Upper lobe of right lung (tissue), 1 donor: ENCODE measurements at regions not wholly inside any gene's neighbourhood (a gene's known extent, or its start where the extent isn't known, plus 50 kb on each side); places are given as distances from the start of the nearest gene placed in this dataset.

Experiments used
- ATAC-seq: fragments of 200-7000 bp; cut with Tn5 transposase; one replicate; pipeline ENCODE4 v1.9.1; 2020; ENCODE audit warnings: mild to moderate bottlenecking, moderate library complexity
- DNase-seq: peaks from one replicate; pipeline ENCODE4 v3.0.0-alpha.2; 2020
- H3K27ac ChIP-seq: fragments of 200-600 bp; one replicate; pipeline ENCODE4 v1.8.0; 2022
- H3K27me3 ChIP-seq: fragments of 200-600 bp; one replicate; pipeline ENCODE4 v1.8.0; 2022; ENCODE audit warnings: mild to moderate bottlenecking
- H3K36me3 ChIP-seq: fragments of 200-600 bp; one replicate; pipeline ENCODE4 v1.8.0; 2022
- H3K4me1 ChIP-seq: fragments of 200-600 bp; one replicate; pipeline ENCODE4 v1.8.0; 2022
- H3K4me3 ChIP-seq: fragments of 200-600 bp; one replicate; pipeline ENCODE4 v1.8.0; 2022; ENCODE audit warnings: mild to moderate bottlenecking
- H3K9me3 ChIP-seq: fragments of 200-600 bp; one replicate; pipeline ENCODE4 v1.8.0; 2022
- CTCF ChIP-seq: fragments of 200-600 bp; IDR thresholded peaks from one replicate; pipeline ENCODE4 v1.8.0; 2022; ENCODE audit warnings: antibody characterized with exemption
- intact Hi-C: fragments of 100-400 bp; cut with DNase I; formaldehyde crosslinking; loops from one replicate; pipeline ENCODE4 v1.11.0; 2022
- donor health status: DM: no; HTN: yes; CAD: no; lungs with severe emphysema.

- Histone ChIP-seq H3K27ac (no peak overlapping the region), H3K9me3 (no peaks in the 10 kb centered on the region), H3K27me3 (no peaks in the 10 kb centered on the region), H3K36me3 (no peaks in the 10 kb centered on the region), H3K4me1 (peaks cover 4% of the 10 kb centered on the region), H3K4me3 (no peak overlapping the region)
- DNase-seq (no peak), ATAC-seq (no peak)
- no peak for TF ChIP-seq CTCF
- intact Hi-C loops = no loop called here
Observed at GRCh38 chr6:14658030-14658429, 540.5 kb downstream of the CD83 start.

GRCh38 chr6:14658886-14659561 is 541.5 kb downstream of the CD83 start:
- Histone ChIP-seq H3K36me3 (no peaks in the 10 kb centered on the region), H3K9me3 (no peaks in the 10 kb centered on the region), H3K27ac (no peak overlapping the region), H3K4me1 (peaks cover 4% of the 10 kb centered on the region), H3K4me3 (no peak overlapping the region), H3K27me3 (no peaks in the 10 kb centered on the region)
- DNase-seq = no peak
- intact Hi-C loops = no loop called here
- no peak for TF ChIP-seq CTCF
- no peak for ATAC-seq

GRCh38 chr6:14659841-14660240 is 542.3 kb downstream of the CD83 start:
- H3K4me1 ChIP-seq = peaks cover 4% of the 10 kb centered on the region
- intact Hi-C loops = no loop called here
- TF ChIP-seq CTCF = no peak

GRCh38 chr6:14660806-14661579 is 543.4 kb downstream of the CD83 start:
- ATAC-seq (no peak), DNase-seq (no peak)
- intact Hi-C loops = no loop called here
- Histone ChIP-seq H3K36me3 (no peaks in the 10 kb centered on the region), H3K4me1 (peaks cover under 1% of the 10 kb centered on the region), H3K4me3 (no peak overlapping the region), H3K27me3 (no peaks in the 10 kb centered on the region), H3K9me3 (no peaks in the 10 kb centered on the region), H3K27ac (no peak overlapping the region)
- no peak for TF ChIP-seq CTCF

More at GRCh38 chr6:14659841-14660240, 542.3 kb downstream of the CD83 start:
- H3K36me3 ChIP-seq = no peaks in the 10 kb centered on the region
- ATAC-seq = no peak
- DNase-seq = no peak
- no peak overlapping the region for H3K27ac ChIP-seq
- no peak overlapping the region for H3K4me3 ChIP-seq
- H3K27me3 ChIP-seq = no peaks in the 10 kb centered on the region
- no peaks in the 10 kb centered on the region for H3K9me3 ChIP-seq

GRCh38 chr6:14661691-14662090 is 544.1 kb downstream of the CD83 start:
- intact Hi-C loops = no loop called here
- Histone ChIP-seq H3K9me3 (no peaks in the 10 kb centered on the region), H3K4me3 (no peak overlapping the region), H3K4me1 (no peaks in the 10 kb centered on the region), H3K36me3 (no peaks in the 10 kb centered on the region), H3K27ac (no peak overlapping the region), H3K27me3 (no peaks in the 10 kb centered on the region)
- DNase-seq (no peak), ATAC-seq (no peak)
- no peak for TF ChIP-seq CTCF
